Natural killer cell (primary cell): ENCODE measurements at regions not wholly inside any gene's neighbourhood (a gene's known extent, or its start where the extent isn't known, plus 50 kb on each side); places are given as distances from the start of the nearest gene placed in this dataset.

Experiments
- ATAC-seq, 3 donors: fragments of 150-1000 bp in 2 of 3; fragments of 200-7000 bp in 1 of 3; cut with Tn5 transposase; 1 replicate in 1 of 3; 2 replicates in 2 of 3; pipeline ENCODE4 v1.10.0; 2021; ENCODE audit warnings: mild to moderate bottlenecking in 2 of 3, moderate library complexity in 2 of 3
- DNase-seq, 2 donors: peaks; one replicate each; pipeline versions ENCODE4 v3.0.0 to v3.0.0-alpha.2; 2013 to 2021; ENCODE audit warnings: mixed read lengths in 1 of 2
- H3K27ac ChIP-seq: one replicate; pipeline ENCODE4 v1.5.1; 2013; ENCODE audit warnings: mild to moderate bottlenecking, low read length
- H3K27me3 ChIP-seq: one replicate; pipeline ENCODE4 v1.6.1; 2013; ENCODE audit warnings: low read length; ENCODE audit not compliant: control insufficient read depth, insufficient read depth
- H3K36me3 ChIP-seq: one replicate; pipeline ENCODE4 v1.6.1; 2013; ENCODE audit warnings: low read length; ENCODE audit not compliant: control insufficient read depth, insufficient read depth
- H3K4me1 ChIP-seq: one replicate; pipeline ENCODE4 v1.6.1; 2013; ENCODE audit warnings: low read length; ENCODE audit not compliant: control insufficient read depth, insufficient read depth
- H3K4me3 ChIP-seq: one replicate; pipeline ENCODE4 v1.5.1; 2013; ENCODE audit warnings: low read length
- H3K9me3 ChIP-seq: one replicate; pipeline ENCODE4 v1.6.1; 2013; ENCODE audit warnings: low read length; ENCODE audit not compliant: control insufficient read depth, insufficient read depth
- H3K27ac Mint-ChIP-seq, 2 donors: one replicate each; pipeline ENCODE4 v1.8.0; 2022; ENCODE audit warnings: mild to moderate bottlenecking in 2 of 2, mixed read lengths in 2 of 2, moderate library complexity in 1 of 2
- H3K27me3 Mint-ChIP-seq, 2 donors: one replicate each; pipeline ENCODE4 v1.8.0; 2022; ENCODE audit warnings: low read depth in 2 of 2, mixed read lengths in 2 of 2
- H3K36me3 Mint-ChIP-seq: one replicate; pipeline ENCODE4 v1.8.0; 2022; ENCODE audit warnings: mixed read lengths
- H3K4me1 Mint-ChIP-seq, 2 donors: one replicate each; pipeline ENCODE4 v1.8.0; 2022; ENCODE audit warnings: mixed read lengths in 2 of 2
- H3K4me3 Mint-ChIP-seq: one replicate; pipeline ENCODE4 v1.8.0; 2022; ENCODE audit warnings: mild to moderate bottlenecking, moderate library complexity, mixed read lengths
- H3K9me3 Mint-ChIP-seq, 2 donors: one replicate each; pipeline ENCODE4 v1.8.0; 2022; ENCODE audit warnings: mixed read lengths in 2 of 2
- WGBS: methylation state at CpG from one replicate; pipeline ENCODE4 v1.1.7; 2013; ENCODE audit warnings: missing lambda C conversion rate; ENCODE audit not compliant: insufficient coverage; 5-methylcytosine and 5-hydroxymethylcytosine counted together
- intact Hi-C: fragments of 100-400 bp; cut with micrococcal nuclease; formaldehyde crosslinking; loops from one replicate; pipeline ENCODE4 v1.14.2; 2022
- TF ChIP-seq, protein P1 (sequence below): fragments of 200-600 bp; IDR thresholded peaks from one replicate; pipeline ENCODE4 v1.8.0; 2022; ENCODE audit warnings: antibody characterized with exemption

DNA sequence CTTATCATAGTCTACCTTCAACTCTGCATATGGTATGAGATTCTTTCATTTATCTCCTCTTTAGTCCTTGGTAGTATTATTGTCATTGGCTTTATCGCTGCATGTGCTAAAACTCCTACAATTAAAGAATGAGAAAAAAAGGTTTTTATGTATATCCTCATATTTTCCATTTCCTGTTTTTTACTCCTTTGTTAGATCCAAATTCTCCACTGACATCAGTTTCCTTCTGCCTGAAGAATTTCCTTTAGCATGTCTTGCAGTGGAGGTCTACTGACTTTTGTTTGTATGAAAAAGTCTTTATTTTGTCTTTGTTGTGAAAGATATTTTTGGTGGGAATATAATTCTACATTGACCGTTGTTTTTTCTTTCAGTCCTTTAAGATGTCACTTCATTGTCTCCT is 81.0 kb upstream of the TNIK start:
- WGBS, result 91% methylated on average over 1 of the region's 2 CpGs
- intact Hi-C loops, result no loop called here
- no peak for ATAC-seq
- H3K4me3 Mint-ChIP-seq, result no peak overlapping the region
- Histone ChIP-seq H3K27ac (no peak overlapping the region), H3K4me3 (no peak overlapping the region), H3K36me3 (no peaks in the 10 kb centered on the region), H3K9me3 (no peaks in the 10 kb centered on the region), H3K27me3 (no peaks in the 10 kb centered on the region), H3K4me1 (no peaks in the 10 kb centered on the region)
- no peaks in the 10 kb centered on the region for H3K36me3 Mint-ChIP-seq
- no peak overlapping the region for H3K27ac Mint-ChIP-seq
- TF ChIP-seq, protein P1, sequence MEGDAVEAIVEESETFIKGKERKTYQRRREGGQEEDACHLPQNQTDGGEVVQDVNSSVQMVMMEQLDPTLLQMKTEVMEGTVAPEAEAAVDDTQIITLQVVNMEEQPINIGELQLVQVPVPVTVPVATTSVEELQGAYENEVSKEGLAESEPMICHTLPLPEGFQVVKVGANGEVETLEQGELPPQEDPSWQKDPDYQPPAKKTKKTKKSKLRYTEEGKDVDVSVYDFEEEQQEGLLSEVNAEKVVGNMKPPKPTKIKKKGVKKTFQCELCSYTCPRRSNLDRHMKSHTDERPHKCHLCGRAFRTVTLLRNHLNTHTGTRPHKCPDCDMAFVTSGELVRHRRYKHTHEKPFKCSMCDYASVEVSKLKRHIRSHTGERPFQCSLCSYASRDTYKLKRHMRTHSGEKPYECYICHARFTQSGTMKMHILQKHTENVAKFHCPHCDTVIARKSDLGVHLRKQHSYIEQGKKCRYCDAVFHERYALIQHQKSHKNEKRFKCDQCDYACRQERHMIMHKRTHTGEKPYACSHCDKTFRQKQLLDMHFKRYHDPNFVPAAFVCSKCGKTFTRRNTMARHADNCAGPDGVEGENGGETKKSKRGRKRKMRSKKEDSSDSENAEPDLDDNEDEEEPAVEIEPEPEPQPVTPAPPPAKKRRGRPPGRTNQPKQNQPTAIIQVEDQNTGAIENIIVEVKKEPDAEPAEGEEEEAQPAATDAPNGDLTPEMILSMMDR, result no peak
- no peaks in the 10 kb centered on the region for H3K4me1 Mint-ChIP-seq
- DNase-seq, result no peak
- no peaks in the 10 kb centered on the region for H3K27me3 Mint-ChIP-seq
- H3K9me3 Mint-ChIP-seq, result no peaks in the 10 kb centered on the region

DNA sequence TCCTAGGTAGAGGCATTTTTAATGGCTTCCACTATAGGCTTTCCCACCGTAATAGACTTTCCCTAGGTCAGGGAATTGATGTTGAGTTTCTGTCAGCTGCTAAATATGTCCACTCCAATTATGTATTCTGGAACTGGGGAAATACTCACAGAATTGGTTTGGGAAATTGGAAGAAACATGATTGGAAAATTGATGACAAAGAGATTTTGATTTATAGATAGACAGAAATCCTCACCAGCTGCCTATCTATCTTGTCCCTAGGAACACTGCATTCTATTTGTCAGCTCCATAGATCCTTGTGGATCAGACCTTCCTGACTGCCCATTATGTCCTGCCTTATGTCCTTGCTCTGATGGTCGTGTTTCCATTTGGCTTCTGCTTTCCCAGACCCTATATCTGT is 75.6 kb upstream of the TNIK start:
- no peak overlapping the region for H3K4me3 Mint-ChIP-seq
- ATAC-seq (no peak), DNase-seq (no peak)
- TF ChIP-seq, protein P1, result no peak
- H3K36me3 Mint-ChIP-seq, result no peaks in the 10 kb centered on the region
- intact Hi-C loops, result no loop called here
- no peaks in the 10 kb centered on the region for H3K9me3 ChIP-seq
- H3K4me1 ChIP-seq, result no peaks in the 10 kb centered on the region
- H3K4me1 Mint-ChIP-seq, result no peaks in the 10 kb centered on the region
- 76% methylated on average over 1 of the region's 2 CpGs for WGBS
- no peaks in the 10 kb centered on the region for H3K9me3 Mint-ChIP-seq
- no peaks in the 10 kb centered on the region for H3K27me3 ChIP-seq
- H3K27ac ChIP-seq, result no peak overlapping the region
- no peaks in the 10 kb centered on the region for H3K36me3 ChIP-seq
- H3K27me3 Mint-ChIP-seq, result no peaks in the 10 kb centered on the region
- no peak overlapping the region for H3K27ac Mint-ChIP-seq
- no peak overlapping the region for H3K4me3 ChIP-seq

DNA sequence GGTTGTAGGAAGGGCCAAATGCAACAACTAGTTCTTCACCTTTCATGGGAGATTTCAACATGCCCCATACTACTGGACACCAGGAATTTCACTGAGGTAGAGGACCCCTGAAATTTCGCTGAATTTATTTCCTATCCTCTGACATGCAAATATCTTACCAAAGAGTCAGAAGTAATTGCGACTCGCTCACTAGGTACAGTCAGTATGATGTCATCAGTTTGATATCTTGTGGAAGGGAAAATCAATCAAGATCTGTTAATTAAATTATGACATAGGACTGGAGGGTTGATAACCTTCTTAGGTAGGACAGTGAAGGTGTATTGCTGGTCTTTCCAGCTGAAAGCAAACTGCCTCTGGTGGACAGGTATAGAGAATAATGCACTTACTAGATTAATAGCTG is 74.9 kb upstream of the TNIK start:
- H3K9me3 Mint-ChIP-seq, result no peaks in the 10 kb centered on the region
- H3K27me3 Mint-ChIP-seq, result no peaks in the 10 kb centered on the region
- ATAC-seq, result no peak

DNA sequence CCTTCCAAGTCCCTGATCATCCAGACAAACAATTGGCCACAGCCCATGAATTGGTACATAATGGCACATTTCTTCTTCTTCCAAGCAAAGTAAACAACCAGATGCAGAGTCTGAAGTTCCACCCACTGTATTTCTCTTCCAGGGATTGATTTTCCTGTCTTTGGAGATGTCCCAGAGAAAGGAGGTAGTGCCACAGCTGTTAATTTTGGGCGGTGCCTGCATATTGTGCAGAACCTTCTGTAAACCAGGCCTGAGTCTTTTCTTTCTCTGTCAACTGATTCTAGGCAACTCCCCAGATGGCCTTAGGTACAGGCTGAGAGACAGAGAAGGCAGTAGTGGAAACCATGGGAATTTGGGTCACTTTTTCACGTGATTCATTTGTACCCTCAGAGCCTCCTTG is 73.5 kb upstream of the TNIK start:
- Mint-ChIP-seq H3K4me1 (no peaks in the 10 kb centered on the region), H3K27ac (no peak overlapping the region), H3K36me3 (no peaks in the 10 kb centered on the region), H3K9me3 (no peaks in the 10 kb centered on the region), H3K27me3 (no peaks in the 10 kb centered on the region), H3K4me3 (no peak overlapping the region)
- Histone ChIP-seq H3K36me3 (no peaks in the 10 kb centered on the region), H3K9me3 (no peaks in the 10 kb centered on the region), H3K27me3 (no peaks in the 10 kb centered on the region), H3K4me1 (no peaks in the 10 kb centered on the region), H3K27ac (no peak overlapping the region), H3K4me3 (no peak overlapping the region)
- WGBS, result 89% methylated on average over 2 of the region's 2 CpGs
- DNase-seq, result no peak
- ATAC-seq, result no peak
- intact Hi-C loops, result no loop called here
- TF ChIP-seq, protein P1, result no peak

More for the DNA sequence above, 74.9 kb upstream of the TNIK start:
- no peak for DNase-seq
- 87% methylated on average over 3 of the region's 3 CpGs for WGBS
- Histone ChIP-seq H3K36me3 (no peaks in the 10 kb centered on the region), H3K9me3 (no peaks in the 10 kb centered on the region), H3K4me3 (no peak overlapping the region), H3K4me1 (no peaks in the 10 kb centered on the region), H3K27ac (no peak overlapping the region), H3K27me3 (no peaks in the 10 kb centered on the region)
- Mint-ChIP-seq H3K4me3 (no peak overlapping the region), H3K4me1 (no peaks in the 10 kb centered on the region), H3K36me3 (no peaks in the 10 kb centered on the region), H3K27ac (no peak overlapping the region)
- intact Hi-C loops, result no loop called here
- TF ChIP-seq, protein P1, result no peak
